T-helper 1 cell treated with Interleukin-12 subunit alpha and Interleukin-12 subunit beta and Interleukin-4 antibody, amounts not matched to agents 30 ng/mL and 1 ng/mL, for 36 hours (primary cell): ENCODE measurements at regions not wholly inside any gene's neighbourhood (a gene's known extent, or its start where the extent isn't known, plus 50 kb on each side); places are given as distances from the start of the nearest gene placed in this dataset.

Experiments
- intact Hi-C: fragments of 100-400 bp; cut with micrococcal nuclease; formaldehyde crosslinking; loops from one replicate; pipeline ENCODE4 v1.15.1; 2024

GRCh38 chr4:183763990-183764754, 105.1 kb downstream of the TRAPPC11 start:
- intact Hi-C loops, result no loop called here

DNA sequence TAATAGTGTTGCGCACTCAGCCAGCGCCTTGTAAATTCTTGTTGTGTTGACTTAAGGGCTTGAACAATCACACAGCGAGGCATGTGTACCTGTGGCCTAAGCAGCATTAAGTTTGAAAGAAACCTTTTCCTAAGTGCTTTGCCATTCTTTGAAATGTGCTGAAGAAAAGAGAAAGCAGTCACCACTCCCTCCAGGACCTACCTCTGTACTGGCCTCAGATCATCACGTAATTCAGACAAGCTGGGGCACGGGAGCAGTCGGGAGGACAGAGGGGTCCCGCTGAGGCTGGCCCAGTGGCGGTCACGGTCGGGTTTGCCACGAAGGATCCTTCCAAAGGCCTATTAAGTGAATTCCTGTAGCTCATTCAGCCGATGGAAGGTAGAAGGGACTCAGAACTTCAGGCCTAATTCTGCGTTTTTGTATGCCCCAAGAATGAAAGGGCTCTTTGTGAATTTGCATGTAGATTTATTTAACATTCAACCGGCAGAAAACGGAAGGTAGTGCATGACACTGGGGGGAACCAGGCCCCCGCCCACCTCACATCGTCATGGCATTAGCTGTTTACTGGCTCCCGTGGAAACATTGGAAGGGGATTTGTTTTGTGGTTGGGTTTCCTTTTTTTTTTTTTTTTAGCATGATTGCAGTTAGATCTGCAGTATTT, 106.3 kb downstream of the TRAPPC11 start:
- intact Hi-C loops, result no loop called here

- intact Hi-C loops, result no loop called here
Measured at GRCh38 chr4:183766140-183766539, 107.0 kb downstream of the TRAPPC11 start.

GRCh38 chr4:183770906-183771305, 111.8 kb downstream of the TRAPPC11 start:
- intact Hi-C loops, result no loop called here

GRCh38 chr4:183772361-183772760, 113.3 kb downstream of the TRAPPC11 start:
- intact Hi-C loops, result no loop called here

DNA sequence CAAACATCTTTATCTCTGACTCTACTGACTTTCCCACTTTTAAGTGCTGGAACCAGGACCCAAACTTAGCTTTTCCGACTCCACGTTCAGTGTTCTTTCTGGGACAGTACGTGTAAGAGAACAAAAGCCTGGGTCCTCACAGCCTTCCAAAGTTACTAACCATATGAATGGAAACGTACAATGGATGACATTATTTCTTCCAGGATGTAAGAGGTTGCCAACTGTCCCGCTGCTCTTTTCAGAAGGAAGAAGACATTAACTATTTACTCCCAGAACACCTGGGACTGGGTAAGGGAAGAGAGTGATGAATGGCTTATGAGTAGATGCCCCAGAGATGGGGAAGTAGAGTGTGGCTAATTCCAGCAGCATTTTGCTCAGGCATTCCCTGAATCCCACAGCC, 114.7 kb downstream of the TRAPPC11 start:
- intact Hi-C loops, result no loop called here

GRCh38 chr4:183783306-183783705, 121.8 kb upstream of the STOX2 start:
- intact Hi-C loops, result no loop called here

DNA sequence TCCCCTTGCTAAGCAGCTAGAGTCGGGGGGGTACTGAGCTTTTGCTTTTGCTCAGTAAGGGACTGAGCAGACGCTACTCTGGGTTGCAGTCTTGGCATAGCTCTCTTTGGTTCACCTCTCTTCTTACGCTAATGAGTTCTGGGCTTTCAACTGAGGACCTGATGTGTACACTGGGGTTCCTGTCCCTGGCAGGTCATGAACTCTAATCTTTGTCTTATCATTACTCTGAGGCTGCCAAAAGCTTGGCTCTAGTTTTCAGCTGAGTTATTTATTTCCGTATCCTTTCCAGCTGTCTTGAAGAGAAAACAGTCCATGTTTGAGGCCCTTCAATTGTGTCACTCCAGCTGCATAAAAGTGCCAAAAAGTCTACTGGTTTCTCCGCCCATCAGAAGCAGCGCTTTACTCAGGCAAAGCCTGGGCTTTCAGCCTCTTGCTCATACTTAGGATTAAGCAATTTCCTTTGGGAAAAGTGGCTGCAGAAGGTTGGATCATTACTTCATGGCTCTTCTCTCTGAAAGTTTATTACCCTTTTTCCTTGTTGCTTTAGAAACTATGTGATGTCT, 121.0 kb upstream of the STOX2 start:
- intact Hi-C loops, result no loop called here

DNA sequence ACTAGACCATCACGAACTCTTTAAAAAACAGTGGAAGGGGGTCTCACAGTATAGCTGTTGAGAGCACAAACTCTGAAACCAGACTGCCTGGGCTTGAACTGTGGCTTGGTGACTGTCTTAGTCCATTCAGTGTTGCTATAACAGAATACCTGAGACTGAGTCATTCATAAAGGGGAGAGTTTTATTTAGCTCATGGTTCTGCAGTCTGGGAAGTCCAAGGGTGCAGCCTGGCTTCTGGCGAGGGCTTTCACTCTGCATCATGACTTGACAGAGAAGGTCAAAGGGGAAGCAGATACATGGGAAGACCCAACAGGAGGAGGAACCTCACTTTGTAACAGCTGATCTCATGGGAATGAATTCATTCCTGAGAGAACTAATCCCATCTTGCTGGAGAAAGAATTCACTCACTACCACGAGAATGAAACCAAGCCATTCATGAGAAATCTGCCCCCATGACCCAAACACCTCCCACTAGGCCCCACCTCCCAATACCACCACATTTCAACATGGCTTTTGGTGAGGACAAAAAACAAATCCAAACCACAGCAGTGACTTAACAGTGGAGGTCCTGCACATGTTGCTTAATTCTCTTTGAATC, 116.7 kb upstream of the STOX2 start:
- intact Hi-C loops, result no loop called here

DNA sequence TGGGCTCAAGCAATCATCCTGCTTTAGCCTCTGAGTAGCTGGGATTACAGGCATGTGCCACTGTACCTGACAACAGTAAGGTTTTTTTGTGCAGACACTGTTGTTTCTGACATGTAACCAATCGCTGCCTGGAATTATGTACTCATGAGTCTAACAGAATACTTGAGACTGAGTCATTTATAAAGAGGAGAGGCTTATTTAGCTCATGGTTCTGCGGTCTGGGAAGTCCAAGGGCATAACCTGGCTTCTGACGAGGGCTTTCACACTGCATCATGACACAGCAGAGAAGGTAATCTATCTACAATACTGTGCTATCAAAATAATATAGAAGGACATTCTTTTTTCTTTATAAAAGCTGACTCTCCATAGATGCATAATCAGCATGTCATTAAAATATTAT, 115.5 kb upstream of the STOX2 start:
- intact Hi-C loops, result no loop called here

DNA sequence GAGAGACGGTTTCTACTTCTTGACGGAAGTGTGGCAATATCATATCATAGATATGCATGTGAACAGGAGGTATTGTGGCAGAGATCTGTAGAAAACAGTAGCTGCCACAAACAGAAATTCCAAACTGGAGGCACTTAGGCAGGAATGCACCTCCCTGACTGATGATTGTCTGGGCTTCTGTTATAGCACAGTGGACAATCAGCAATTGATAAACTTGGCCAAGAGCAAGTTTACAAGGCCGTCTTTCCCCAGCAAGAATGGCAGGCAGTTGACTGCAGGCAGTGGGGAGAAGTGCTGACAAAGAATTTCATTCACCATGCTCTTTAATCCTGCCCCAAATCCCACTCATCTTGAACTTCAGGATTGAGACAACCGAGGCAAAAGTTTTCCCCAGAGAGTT, 114.4 kb upstream of the STOX2 start:
- intact Hi-C loops, result no loop called here

DNA sequence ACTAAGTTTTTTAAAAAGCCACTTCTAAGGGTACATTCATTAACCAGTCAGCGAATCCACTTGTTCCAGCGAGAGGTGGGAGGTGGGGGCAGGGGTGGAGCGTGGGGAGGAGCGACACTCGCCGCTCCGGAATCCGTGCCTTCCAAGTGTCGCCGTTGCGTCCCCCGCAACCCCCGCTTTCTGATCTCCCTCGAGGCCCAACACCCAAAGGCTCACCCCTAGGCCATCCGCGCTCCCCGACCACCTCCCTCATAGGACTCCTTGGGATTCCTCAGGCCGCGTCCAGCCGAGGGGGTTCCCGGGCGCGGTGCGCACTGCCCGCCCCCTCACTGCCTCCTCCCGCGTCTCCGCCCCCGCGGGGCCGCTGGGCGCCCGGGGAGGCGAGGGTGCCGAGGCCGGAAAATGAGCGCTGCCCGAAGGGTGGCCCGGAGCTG, 108.1 kb upstream of the STOX2 start:
- intact Hi-C loops, result loop anchor here (5.0 kb wide), 1 partner anchor 175 kb away; no protein-coding TSS in a partner anchor

DNA sequence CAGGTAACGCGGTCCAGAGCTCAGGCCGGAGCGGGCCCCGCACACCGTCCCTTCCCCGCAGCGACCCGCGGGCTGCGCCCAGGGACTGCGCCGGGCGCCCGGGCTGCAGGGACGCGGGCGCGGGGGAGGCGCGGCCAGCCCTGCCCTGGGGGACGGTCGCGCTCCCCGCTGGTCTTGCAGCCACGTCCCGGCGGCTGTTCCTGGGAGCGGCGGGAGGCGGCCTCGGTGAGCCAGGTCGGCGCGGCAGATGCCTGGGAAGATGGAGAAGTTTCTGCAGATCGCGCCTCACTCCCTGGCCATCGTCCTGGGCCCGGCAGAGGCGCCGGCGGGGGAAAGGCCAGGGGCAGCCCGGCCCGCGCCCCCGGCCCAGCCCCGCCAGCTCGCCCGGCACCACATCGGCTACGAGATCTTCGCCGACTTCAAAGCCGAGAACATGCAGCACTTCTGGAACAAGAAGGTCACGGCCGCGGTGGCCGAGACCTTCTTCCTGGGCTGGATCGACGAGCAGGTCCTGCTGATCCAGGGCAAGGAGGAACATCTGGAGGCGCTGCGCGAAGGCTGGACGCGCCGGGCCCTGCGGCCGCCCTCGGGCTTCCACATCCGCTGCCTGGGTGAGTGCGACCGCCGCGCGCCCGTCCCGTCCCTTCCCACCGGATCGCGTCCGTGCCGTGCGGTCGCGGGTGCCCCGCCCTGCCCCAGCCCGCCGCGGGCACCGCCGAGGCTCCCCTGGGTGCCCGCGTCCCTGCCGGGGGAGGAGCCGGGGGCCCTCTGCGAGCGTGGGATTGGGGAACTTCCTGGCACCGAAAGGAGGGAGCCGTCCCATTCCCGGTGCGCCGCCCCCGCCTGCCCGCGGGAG, 107.4 kb upstream of the STOX2 start:
- intact Hi-C loops, result loop anchor here (1.0 to 5.0 kb wide), 2 partner anchors 107 to 175 kb away; no protein-coding TSS in a partner anchor

GRCh38 chr4:183798301-183799253, 106.5 kb upstream of the STOX2 start:
- intact Hi-C loops, result loop anchor here (1.0 to 5.0 kb wide), 3 partner anchors 76 to 176 kb away; no protein-coding TSS in a partner anchor

DNA sequence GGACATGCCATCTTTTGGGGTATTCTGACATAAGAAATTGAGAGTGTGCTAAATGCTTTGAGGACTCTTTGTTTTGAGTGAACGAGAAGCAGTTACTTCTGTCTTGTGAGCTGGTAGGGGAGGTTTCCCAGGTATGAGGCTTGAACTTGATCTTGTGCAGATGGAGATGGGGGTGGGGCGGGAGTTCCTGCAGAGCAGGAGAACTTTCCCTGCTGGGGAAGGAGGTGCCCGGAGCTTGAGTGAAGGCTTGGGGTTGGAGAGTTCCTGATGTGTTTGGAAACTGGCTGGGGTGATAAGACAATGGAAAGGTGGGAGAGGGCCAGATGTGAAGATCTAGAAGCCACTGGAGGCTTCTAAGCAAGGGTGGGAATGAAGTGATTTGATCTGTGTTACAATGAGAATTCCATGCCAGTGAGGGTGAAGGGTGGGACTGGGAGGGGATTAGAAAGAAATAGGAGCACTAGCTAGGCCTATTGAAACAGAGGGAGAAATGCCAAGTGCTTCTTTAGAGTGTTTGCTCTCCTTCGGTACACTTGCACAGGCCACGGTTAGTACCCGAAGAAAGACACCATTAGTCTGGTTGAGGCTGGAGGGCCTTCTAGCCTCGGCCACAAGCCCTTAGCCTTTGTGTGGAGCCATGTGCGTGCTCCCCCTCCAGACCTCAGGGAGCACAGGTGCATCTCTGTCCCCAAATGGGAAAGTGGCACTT, 103.5 kb upstream of the STOX2 start:
- intact Hi-C loops, result no loop called here

GRCh38 chr4:183806341-183806740, 98.8 kb upstream of the STOX2 start:
- intact Hi-C loops, result no loop called here

DNA sequence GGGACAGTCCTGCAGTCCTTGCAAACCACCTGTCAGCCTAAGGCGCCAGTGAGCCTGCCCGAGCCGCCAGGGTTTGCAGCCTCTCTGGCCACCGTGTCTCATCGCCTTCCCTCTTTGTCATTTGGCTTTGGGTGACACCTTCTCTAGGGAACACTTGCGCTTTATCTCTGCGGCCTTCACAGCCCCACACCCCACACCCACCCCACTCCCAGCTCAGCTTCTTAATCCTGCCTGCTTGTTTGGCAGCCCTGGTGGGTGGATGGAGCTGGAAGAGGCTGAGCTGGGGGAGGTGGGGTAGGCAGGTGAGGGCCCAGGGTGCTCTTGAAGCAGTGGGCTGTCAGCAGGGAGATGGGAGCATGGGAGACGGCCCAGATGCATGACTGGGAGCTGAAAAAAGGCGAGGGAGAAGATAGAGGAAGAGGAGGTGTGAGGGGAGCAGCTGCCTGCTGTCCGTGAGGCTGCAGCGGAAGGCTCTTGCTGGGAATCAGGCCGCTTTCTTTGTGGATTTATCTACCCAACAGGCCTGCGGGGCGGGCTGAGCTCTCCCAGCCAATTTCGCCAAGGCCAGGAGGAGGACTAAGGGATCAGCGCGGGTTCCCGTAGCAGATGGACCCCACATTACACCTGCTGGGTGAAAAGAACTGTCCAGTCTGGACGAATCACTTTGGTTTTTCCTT, 97.5 kb upstream of the STOX2 start:
- intact Hi-C loops, result no loop called here

DNA sequence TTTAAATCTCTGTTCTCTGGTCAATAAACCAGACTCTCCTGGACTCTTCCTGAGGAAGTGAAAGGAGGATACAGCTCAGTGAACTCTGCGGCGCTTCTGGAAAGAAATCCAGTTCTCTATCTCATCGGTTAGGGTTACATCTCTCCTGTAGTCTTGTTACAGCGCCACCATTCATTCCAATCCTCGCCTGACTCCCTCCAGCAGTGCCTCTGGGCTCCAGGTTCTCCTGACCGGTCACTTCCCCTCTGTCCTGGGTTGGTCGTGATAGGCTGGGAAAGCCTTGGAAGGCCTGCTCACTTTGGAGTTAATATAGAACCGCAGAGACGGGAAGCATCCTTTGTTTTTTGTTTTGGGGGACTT, 97.0 kb upstream of the STOX2 start:
- intact Hi-C loops, result no loop called here

GRCh38 chr4:183812567-183812966, 92.5 kb upstream of the STOX2 start:
- intact Hi-C loops, result no loop called here
